HG02678 (cell line): ENCODE measurements at regions not wholly inside any gene's neighbourhood (a gene's known extent, or its start where the extent isn't known, plus 50 kb on each side); places are given as distances from the start of the nearest gene placed in this dataset.

Source experiments
- ATAC-seq: cut with Tn5 transposase; IDR thresholded peaks from one replicate; pipeline ENCODE4 v1.9.1; 2021; ENCODE audit warnings: mild to moderate bottlenecking, moderate library complexity; ENCODE audit not compliant: unreplicated experiment

DNA sequence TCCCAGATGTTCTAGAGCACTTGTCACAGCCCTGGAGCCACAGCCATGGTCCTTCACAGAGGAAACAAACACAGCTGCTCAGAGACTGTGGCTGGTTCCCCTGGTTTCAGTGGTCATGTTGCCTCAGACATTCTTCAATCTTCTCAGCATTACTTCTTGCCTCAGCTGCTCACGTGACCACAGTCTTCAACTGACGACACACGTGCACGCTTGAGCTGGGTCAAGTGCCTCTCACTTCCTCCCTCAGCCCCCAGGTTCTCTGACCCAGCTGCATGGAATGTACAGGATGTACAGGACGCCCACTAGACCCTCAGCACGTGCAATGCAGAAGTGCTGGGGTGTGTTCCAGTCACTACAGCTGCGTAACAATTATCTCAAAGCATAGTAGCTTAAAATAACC lies 159.8 kb upstream of the GGTLC1 start:
- ATAC-seq: peak; percentile 60

DNA sequence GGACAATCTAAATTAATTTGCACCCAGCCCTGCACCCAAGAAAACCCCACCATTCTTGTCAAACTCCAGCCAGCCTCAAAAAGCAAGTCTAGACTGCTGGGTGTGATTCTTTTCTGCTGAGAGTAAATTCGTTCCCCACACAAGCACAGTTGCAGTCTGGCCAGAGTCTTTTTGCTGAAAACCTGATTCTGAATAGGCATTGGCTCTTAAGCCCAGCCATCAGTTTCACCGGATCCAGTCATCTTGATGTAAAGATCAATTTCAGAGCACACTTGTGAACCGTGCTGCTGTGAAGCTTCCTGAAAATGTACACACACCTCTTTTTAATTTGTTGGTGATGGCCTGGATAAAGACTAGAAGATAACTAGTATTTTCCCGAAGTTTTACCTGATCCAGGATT lies 159.4 kb upstream of the GGTLC1 start:
- no peak for ATAC-seq

DNA sequence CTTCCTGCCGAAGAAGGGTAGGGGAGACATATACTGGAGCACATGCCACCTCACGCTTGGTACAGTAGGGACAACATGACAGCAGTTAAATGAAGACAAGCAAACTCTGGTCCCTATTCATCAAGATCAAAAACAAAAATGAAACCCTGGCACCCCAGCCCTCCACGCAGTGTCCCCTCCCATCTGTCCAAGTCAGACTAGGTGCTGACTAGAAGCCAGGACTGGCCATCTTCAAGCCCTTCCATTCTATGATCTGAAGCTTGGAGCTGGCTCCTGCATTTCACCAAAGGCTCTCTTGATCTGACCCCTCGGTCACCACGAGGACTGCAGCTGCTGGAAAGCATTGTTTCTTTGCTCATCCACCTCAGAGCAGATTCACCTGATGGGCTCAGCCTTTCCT lies 158.9 kb upstream of the GGTLC1 start:
- ATAC-seq: no peak

GRCh38 chr20:24146231-24146634 lies 157.7 kb upstream of the GGTLC1 start:
- no peak for ATAC-seq

DNA sequence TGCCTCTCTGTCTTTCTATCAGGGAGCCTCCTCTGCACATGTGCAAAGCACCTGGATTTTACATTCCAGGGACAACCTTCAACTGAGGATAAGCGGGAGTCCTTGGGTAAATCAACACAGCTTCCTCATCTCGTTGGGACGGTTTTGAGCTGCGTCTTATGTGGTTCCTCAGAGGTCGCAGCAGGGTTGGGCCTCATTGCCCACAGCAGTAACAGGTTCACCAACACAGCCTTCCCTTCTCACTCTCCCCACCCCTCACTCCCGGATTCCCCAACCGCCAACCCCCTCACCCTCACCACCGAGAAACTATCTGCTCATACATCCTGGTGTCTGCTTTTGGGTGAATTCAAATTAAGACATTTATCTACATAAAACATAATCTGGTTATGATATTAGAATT lies 155.8 kb upstream of the GGTLC1 start:
- ATAC-seq: no peak

GRCh38 chr20:24141111-24141510 lies 152.5 kb upstream of the GGTLC1 start:
- ATAC-seq: no peak

DNA sequence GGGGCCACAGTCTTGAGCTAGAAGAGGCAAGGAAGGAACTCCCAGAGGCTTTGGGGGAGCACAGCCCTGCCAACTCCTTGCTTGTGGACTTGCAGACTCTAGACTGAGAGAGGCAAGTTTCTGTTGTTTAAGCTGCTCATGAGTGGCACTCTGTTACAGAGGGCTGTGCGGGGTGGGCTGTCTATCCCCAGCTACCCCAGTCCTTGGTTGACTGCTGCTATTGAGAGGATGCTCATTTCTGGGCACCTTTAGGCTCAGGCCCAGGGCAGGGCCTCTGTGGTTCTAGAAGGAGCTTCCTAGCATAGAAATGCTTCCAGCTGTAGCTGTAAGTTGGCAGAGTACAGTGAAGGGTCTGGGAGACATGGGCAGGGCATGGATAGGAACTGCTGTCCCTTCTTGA lies 151.3 kb upstream of the GGTLC1 start:
- ATAC-seq: no peak

DNA sequence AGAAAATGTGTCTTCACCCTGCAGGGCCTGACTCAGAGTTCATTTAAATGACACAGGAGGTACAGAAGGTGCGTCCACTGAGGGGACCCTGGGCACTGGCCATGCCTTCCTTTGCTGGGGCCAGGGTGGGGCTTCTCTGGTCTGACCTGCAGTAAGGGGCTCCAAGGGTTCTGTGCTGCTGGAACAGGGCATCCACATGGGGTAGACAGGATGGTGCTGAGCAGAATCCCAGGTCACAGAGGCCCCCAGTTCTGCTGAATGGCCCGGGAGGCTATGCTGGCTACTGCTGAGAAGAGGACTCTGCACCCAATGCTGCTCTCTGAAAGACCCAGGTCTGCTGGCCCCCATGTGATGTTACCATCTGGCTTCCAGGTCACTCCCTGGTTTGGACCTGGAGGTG lies 150.4 kb upstream of the GGTLC1 start:
- ATAC-seq: no peak

DNA sequence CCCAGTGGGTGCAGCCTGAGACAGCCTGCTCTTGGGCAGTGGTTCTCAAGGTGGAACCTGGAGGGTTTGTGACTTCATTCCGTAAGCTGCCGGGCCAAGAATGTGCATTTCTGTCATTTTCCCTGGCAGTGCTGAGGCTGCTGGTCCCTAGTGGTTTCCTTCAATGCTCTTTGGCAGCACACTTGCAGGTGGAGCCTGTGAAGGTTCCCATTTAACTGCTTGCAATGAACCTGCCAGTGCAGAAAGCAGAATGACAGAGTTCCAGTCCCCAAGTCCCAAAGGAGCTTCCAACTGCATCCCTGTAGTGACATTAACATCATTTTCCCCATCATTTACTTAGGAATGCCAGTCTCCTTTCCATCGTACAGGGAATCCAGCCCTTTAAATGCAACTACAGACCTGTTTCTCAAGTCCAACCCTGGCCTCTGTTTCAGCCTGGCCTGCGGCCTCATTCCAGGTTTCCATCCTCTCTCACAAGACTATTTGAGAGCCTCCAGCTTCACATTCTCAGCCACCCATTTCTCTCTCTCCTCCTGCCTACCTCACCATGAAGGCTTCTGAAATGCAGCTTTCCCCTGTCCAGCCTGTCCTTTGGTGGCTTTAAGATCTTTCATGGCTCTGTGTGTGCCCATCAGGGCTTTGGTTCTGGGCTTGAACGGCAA lies 149.7 kb upstream of the GGTLC1 start:
- no peak for ATAC-seq

GRCh38 chr20:24136659-24137246 lies 148.2 kb upstream of the GGTLC1 start:
- no peak for ATAC-seq

GRCh38 chr20:24135781-24136180 lies 147.2 kb upstream of the GGTLC1 start:
- no peak for ATAC-seq

DNA sequence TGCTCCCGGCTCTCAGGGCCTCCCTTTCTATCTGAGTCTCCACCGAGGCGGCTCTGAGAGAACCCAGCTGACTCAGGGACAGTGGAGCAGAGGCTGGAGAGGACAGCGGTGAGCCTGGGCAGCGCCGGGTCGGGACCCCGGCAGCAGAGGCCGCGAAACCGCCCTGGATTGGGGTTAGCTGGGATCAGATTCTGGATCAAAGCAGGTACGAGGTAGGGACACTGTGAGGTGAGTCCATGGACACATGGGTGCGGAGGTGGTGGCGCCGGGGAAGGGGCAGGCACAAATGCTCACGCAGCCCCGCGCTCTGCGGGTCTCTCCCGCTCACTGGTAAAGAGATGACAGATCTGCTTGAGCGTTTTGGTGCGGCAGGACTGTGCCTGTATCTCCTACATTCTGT lies 146.4 kb upstream of the GGTLC1 start:
- no peak for ATAC-seq

- no peak for ATAC-seq
Observed at GRCh38 chr20:24134284-24134683, 145.7 kb upstream of the GGTLC1 start.

DNA sequence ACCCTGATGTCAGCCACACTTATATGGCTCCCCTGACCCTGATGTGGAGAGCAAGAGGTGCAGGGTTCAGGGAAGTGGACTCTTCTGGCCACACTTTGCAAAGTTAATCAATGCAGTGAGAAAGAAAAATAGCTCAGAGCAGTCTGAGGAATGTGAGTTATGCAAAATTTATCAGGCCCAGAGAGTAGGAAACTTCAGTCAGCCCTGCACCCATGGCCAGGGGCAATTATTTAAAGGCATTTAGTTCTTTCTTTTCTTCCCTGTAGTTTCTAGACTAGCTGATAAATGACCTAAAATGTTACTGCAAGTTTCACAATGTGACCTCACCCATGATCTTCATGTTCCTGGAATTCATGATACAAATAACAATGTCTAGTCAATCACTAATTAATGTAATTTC lies 143.7 kb upstream of the GGTLC1 start:
- no peak for ATAC-seq

DNA sequence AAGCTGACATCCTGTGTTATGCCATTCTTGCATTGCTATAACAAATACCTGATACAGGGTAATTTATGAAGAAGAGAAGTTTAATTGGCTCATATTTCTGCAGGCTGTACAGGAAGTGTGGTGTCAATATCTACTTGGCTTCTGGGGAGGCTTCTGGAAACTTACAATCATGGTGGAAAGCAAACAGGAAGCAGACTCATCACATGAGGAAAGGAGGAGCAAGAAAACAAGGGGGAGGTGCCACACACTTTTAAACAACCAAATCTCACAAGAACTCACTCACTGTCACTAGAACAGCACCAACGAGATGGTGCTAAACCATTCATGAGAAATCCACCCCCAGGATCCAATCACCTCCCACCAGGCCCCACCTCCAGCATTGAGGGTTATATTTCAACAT lies 143.1 kb upstream of the GGTLC1 start:
- ATAC-seq: no peak

DNA sequence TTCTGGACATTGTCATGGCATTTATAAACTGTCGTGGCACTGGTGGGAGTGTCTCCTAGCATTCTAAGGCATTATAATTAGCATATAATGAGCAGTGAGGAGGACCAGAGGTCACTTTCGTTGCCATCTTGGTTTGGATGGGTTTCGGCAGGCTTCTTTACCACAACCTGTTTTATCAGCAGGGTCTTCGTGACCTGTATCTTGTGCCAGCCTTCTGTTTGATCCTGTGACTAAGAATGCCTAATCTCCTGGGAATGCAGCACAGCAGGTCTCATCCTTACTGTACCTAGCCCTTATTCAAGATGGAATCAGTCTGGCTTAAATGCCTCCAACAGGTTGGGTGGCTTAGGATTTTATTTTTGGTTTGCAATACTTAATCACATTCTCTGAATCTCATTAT lies 142.7 kb upstream of the GGTLC1 start:
- no peak for ATAC-seq

GRCh38 chr20:24129641-24130040 lies 141.1 kb upstream of the GGTLC1 start:
- ATAC-seq: no peak

DNA sequence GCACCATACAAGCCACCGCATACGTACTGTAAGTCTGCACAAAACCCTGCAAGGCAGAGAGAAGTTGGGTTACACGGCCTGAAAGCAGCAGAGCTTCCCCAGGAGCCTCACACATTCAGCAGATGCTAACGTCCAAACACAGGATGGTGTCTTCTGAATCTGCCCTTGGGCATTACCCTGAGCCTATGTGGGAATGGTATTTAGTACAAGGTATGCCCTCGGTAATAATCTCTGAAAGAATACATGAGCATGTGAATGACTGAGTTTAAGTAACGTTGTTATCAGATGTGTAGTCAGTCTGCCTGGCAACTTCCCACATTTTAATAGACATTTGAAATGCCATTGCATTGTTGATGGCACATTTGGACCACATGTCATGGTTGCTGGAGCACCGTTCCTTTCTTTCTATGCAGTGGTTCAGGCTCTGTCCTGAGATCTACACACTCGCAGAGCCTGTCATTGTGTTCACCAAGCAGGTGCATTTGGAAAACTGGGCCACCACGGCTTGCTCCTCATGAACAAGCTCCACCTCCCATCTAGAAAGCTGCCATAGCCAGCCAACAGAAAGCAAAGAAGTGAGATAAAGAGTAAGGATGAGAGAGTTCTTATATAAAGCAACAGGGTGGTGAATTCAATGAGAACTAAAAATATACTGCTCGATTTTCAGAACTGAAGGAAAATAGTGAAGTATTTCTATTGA lies 136.5 kb upstream of the GGTLC1 start:
- ATAC-seq: no peak

DNA sequence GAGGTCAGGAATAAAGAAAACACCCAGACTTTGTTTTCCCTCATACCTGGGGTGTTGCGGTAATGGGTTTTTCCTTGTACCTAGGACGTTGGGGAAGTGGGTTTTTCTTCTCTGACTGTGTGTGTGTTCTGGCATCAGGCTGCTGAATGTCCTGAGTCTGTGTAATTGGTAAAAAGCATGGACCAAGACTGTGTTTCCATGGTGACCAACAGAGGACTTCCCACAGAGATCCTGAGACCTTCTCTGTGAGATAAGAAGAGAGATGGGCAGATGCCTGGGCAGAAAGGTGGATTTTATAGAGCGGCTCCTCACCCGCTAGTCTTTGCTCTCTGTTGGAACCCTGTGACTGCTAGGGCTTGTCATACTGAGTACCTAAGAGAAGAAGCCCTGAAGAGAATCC lies 135.4 kb upstream of the GGTLC1 start:
- no peak for ATAC-seq

GRCh38 chr20:24118441-24119175 lies 130.0 kb upstream of the GGTLC1 start:
- no peak for ATAC-seq

GRCh38 chr20:24118034-24118433 lies 129.5 kb upstream of the GGTLC1 start:
- ATAC-seq: no peak

DNA sequence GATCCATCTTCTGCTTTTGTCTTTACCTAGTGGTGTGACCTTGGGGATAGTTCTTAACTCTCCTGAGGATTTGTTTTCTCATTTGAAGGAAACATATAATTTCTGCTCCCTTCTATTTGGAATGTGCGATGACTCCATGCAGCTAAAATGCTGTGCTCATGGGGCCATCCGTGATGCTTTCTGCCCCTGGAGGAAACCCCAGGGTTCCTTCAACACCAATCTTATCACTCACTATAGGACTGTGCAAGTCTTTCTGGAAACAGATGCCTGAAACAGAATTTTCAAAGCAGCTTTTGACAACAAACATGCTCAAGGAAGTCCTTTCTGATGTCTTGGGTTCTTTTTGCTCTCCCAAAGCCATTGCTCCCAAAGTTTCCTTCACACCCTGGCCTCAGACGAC lies 128.8 kb upstream of the GGTLC1 start:
- ATAC-seq: no peak
